KMS-11 (cell line): ENCODE measurements at regions not wholly inside any gene's neighbourhood (a gene's known extent, or its start where the extent isn't known, plus 50 kb on each side); places are given as distances from the start of the nearest gene placed in this dataset.

Experiments used
- H2AFZ ChIP-seq: fragments of 200-600 bp; sonication (generic); 2 replicates; pipeline ENCODE4 v1.6.1; 2016; ENCODE audit warnings: antibody characterized with exemption, mixed run types, low read depth
- H3K27ac ChIP-seq: fragments of 200-600 bp; sonication (generic); 2 replicates; pipeline ENCODE4 v1.6.1; 2016; ENCODE audit warnings: mild to moderate bottlenecking, mixed run types
- H3K27me3 ChIP-seq: fragments of 200-600 bp; sonication (generic); 2 replicates; pipeline ENCODE4 v1.6.1; 2017; ENCODE audit warnings: mild to moderate bottlenecking, low read depth, mixed run types, moderate library complexity; ENCODE audit not compliant: insufficient read depth
- H3K36me3 ChIP-seq: fragments of 200-600 bp; sonication (generic); 2 replicates; pipeline ENCODE4 v1.6.1; 2017; ENCODE audit warnings: mild to moderate bottlenecking, mixed run types; ENCODE audit not compliant: insufficient read depth
- H3K4me1 ChIP-seq: fragments of 200-600 bp; sonication (generic); 2 replicates; pipeline ENCODE4 v1.6.1; 2016; ENCODE audit warnings: mild to moderate bottlenecking, low read depth, mixed run types; ENCODE audit not compliant: poor library complexity, severe bottlenecking
- H3K4me2 ChIP-seq: fragments of 200-600 bp; sonication (generic); 2 replicates; pipeline ENCODE4 v1.7.0; 2016; ENCODE audit warnings: mild to moderate bottlenecking, mixed run types
- H3K4me3 ChIP-seq: fragments of 200-600 bp; sonication (generic); IDR thresholded peaks from 2 replicates; pipeline ENCODE4 v1.6.1; 2017; ENCODE audit warnings: low read depth, low read length, mixed read lengths; ENCODE audit not compliant: insufficient read depth
- H3K79me2 ChIP-seq: fragments of 200-600 bp; sonication (generic); 2 replicates; pipeline ENCODE4 v1.6.1; 2016; ENCODE audit warnings: low read depth, mixed run types; ENCODE audit not compliant: insufficient read depth
- H3K9ac ChIP-seq: fragments of 200-600 bp; sonication (generic); 2 replicates; pipeline ENCODE4 v1.6.1; 2016; ENCODE audit warnings: mild to moderate bottlenecking, mixed run types
- H4K20me1 ChIP-seq: fragments of 200-600 bp; sonication (generic); 2 replicates; pipeline ENCODE4 v1.6.1; 2016; ENCODE audit warnings: mild to moderate bottlenecking, mixed run types; ENCODE audit not compliant: insufficient read depth
- TF ChIP-seq, protein P1 (sequence below): fragments of 200-600 bp; sonication (generic); conservative IDR thresholded peaks from 2 replicates; pipeline ENCODE4 v1.6.1; 2017; ENCODE audit warnings: low read depth, mild to moderate bottlenecking, antibody characterized with exemption, low read length, moderate library complexity, mixed read lengths

GRCh38 chr6:170114956-170115855 is 175.7 kb downstream of the DLL1 start:
- 0 out of 2 replicates have a peak, but pooled peaks cover 2% of the 10 kb centered on the region for H3K27me3 ChIP-seq
- TF ChIP-seq, protein P1, sequence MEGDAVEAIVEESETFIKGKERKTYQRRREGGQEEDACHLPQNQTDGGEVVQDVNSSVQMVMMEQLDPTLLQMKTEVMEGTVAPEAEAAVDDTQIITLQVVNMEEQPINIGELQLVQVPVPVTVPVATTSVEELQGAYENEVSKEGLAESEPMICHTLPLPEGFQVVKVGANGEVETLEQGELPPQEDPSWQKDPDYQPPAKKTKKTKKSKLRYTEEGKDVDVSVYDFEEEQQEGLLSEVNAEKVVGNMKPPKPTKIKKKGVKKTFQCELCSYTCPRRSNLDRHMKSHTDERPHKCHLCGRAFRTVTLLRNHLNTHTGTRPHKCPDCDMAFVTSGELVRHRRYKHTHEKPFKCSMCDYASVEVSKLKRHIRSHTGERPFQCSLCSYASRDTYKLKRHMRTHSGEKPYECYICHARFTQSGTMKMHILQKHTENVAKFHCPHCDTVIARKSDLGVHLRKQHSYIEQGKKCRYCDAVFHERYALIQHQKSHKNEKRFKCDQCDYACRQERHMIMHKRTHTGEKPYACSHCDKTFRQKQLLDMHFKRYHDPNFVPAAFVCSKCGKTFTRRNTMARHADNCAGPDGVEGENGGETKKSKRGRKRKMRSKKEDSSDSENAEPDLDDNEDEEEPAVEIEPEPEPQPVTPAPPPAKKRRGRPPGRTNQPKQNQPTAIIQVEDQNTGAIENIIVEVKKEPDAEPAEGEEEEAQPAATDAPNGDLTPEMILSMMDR = no peak

GRCh38 chr6:170114187-170114945 is 176.5 kb downstream of the DLL1 start:
- TF ChIP-seq, protein P1 = no peak

More at GRCh38 chr6:170114956-170115855, 175.7 kb downstream of the DLL1 start:
- Histone ChIP-seq H4K20me1 (no peaks in the 10 kb centered on the region), H3K9ac (no peak overlapping the region), H2AFZ (no peak overlapping the region), H3K36me3 (no peaks in the 10 kb centered on the region), H3K27ac (no peak overlapping the region), H3K4me1 (no peaks in the 10 kb centered on the region), H3K4me2 (no peak overlapping the region), H3K79me2 (no peaks in the 10 kb centered on the region), H3K4me3 (no peak overlapping the region)

GRCh38 chr6:170113141-170113540 is 177.7 kb downstream of the DLL1 start:
- Histone ChIP-seq H3K36me3 (no peaks in the 10 kb centered on the region), H3K79me2 (no peaks in the 10 kb centered on the region), H4K20me1 (no peaks in the 10 kb centered on the region), H2AFZ (no peak overlapping the region), H3K4me3 (no peak overlapping the region), H3K4me2 (no peak overlapping the region), H3K27me3 (peaks cover 9% of the 10 kb centered on the region; the same call in 1 of the 2 replicates), H3K4me1 (no peaks in the 10 kb centered on the region), H3K9ac (no peak overlapping the region), H3K27ac (no peak overlapping the region)
- TF ChIP-seq, protein P1 = no peak

More at GRCh38 chr6:170114187-170114945, 176.5 kb downstream of the DLL1 start:
- Histone ChIP-seq H3K27ac (no peak overlapping the region), H3K79me2 (no peaks in the 10 kb centered on the region), H2AFZ (no peak overlapping the region), H3K4me1 (no peaks in the 10 kb centered on the region), H3K36me3 (no peaks in the 10 kb centered on the region), H3K27me3 (peaks cover 4% of the 10 kb centered on the region; the same call in 1 of the 2 replicates), H3K4me2 (no peak overlapping the region), H3K4me3 (no peak overlapping the region), H4K20me1 (no peaks in the 10 kb centered on the region), H3K9ac (no peak overlapping the region)

DNA sequence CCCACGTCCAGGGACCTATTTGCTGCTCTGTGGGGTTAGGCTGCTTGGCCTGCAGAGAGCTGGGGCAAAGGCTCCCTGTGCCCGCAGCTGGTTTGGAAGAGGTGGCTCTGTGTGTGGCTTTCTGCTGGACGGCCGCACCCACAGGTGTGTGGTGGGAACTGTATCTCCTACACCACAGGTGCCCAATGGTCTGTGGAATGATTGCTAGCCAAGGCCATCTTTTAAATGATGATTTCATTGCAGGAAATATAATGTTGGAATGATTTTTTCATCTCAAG is 178.4 kb downstream of the DLL1 start:
- Histone ChIP-seq H4K20me1 (no peaks in the 10 kb centered on the region), H3K27ac (no peak overlapping the region), H3K4me1 (no peaks in the 10 kb centered on the region), H3K27me3 (peaks cover 9% of the 10 kb centered on the region; the same call in 1 of the 2 replicates), H3K9ac (no peak overlapping the region), H3K79me2 (no peaks in the 10 kb centered on the region), H3K4me2 (no peak overlapping the region), H3K4me3 (no peak overlapping the region), H3K36me3 (no peaks in the 10 kb centered on the region), H2AFZ (no peak overlapping the region)
- TF ChIP-seq, protein P1 = no peak
